B cell (primary cell): ENCODE measurements at regions not wholly inside any gene's neighbourhood (a gene's known extent, or its start where the extent isn't known, plus 50 kb on each side); places are given as distances from the start of the nearest gene placed in this dataset.

Experiments used
- ATAC-seq: fragments of 200-7000 bp; cut with Tn5 transposase; one replicate; pipeline ENCODE4 v1.10.0; 2021; ENCODE audit warnings: low read depth, mild to moderate bottlenecking, moderate number of reproducible peaks, moderate library complexity
- CTCF ChIA-PET: fragments of 350-600 bp; sonication (Branson Sonifier 250); formaldehyde crosslinking; loops from one replicate; lab custom pipeline; 2021; ENCODE audit warnings: antibody characterized with exemption, inconsistent platforms; lab: Charles Lee
- POLR2A ChIA-PET: fragments of 350-600 bp; sonication (Branson Sonifier 250); formaldehyde crosslinking; loops from one replicate; lab custom pipeline; 2021; ENCODE audit warnings: antibody characterized with exemption; lab: Charles Lee
- DNase-seq: peaks from one replicate; pipeline ENCODE4 v3.0.0; 2013
- H2AFZ ChIP-seq: 2 replicates; pipeline ENCODE4 v1.6.1; 2012; ENCODE audit warnings: mild to moderate bottlenecking, low read depth, low read length; ENCODE audit not compliant: insufficient read depth, poor library complexity, severe bottlenecking
- H3K27ac ChIP-seq, 2 donors: 1 replicate in 1 of 2; 2 replicates in 1 of 2; pipeline ENCODE4 v1.5.1; 2012 to 2013; ENCODE audit warnings: low read length in 2 of 2, mild to moderate bottlenecking in 2 of 2, moderate library complexity in 1 of 2
- H3K27me3 ChIP-seq, 4 experiments: fragments of 200-600 bp in 1 of 4; sonication (generic) in 1 of 4; replicated peaks in 1 of 4; 1 replicate in 2 of 4; 2 replicates in 2 of 4; pipeline versions ENCODE4 v1.6.1 to v1.7.0; 2013 to 2016; ENCODE audit warnings: low read length in 3 of 4, mild to moderate bottlenecking in 2 of 4, mixed read lengths in 1 of 4, moderate library complexity in 1 of 4; ENCODE audit not compliant: insufficient read depth in 4 of 4, control insufficient read depth in 3 of 4; ENCODE audit errors: control extremely low read depth in 1 of 4
- H3K36me3 ChIP-seq, 2 experiments: replicated peaks in 1 of 2; 1 replicate in 1 of 2; 2 replicates in 1 of 2; pipeline versions ENCODE4 v1.6.1 to v1.7.1; 2013; ENCODE audit warnings: low read length in 1 of 2; ENCODE audit not compliant: insufficient read depth in 2 of 2, control insufficient read depth in 1 of 2; ENCODE audit errors: control extremely low read depth in 1 of 2, extremely low read depth in 1 of 2
- H3K4me1 ChIP-seq, 2 donors: fragments of 200-600 bp in 1 of 2; sonication (generic) in 1 of 2; 1 replicate in 1 of 2; 2 replicates in 1 of 2; pipeline versions ENCODE4 v1.5.1 to v1.6.1; 2013 to 2017; ENCODE audit warnings: low read length in 2 of 2; ENCODE audit not compliant: control insufficient read depth in 2 of 2, insufficient read depth in 2 of 2
- H3K4me2 ChIP-seq: replicated peaks from 2 replicates; pipeline ENCODE3; 2012; ENCODE audit warnings: mild to moderate bottlenecking, low read depth, low read length; ENCODE audit not compliant: poor library complexity, severe bottlenecking
- H3K4me3 ChIP-seq, 5 experiments: fragments of 200-600 bp in 1 of 5; sonication (generic) in 1 of 5; 1 replicate in 3 of 5; 2 replicates in 2 of 5; pipeline versions ENCODE4 v1.5.1 to v1.7.0; 2011 to 2016; ENCODE audit warnings: low read length in 4 of 5, mild to moderate bottlenecking in 4 of 5, low read depth in 2 of 5, control low read depth in 1 of 5, moderate library complexity in 1 of 5; ENCODE audit not compliant: insufficient read depth in 1 of 5; ENCODE audit errors: control extremely low read depth in 1 of 5, extremely low read depth in 1 of 5
- H3K79me2 ChIP-seq: fragments of 200-600 bp; sonication (generic); one replicate; pipeline ENCODE4 v1.6.0; 2016; ENCODE audit warnings: low read length; ENCODE audit not compliant: control insufficient read depth, insufficient read depth
- H3K9ac ChIP-seq: fragments of 200-600 bp; sonication (generic); 2 replicates; pipeline ENCODE4 v1.6.1; 2017; ENCODE audit warnings: mild to moderate bottlenecking, low read length, moderate library complexity
- H3K9me3 ChIP-seq, 3 donors: one replicate each; pipeline versions ENCODE4 v1.6.1 to v1.7.1; 2013; ENCODE audit warnings: low read length in 2 of 3; ENCODE audit not compliant: control insufficient read depth in 2 of 3, insufficient read depth in 1 of 3; ENCODE audit errors: control extremely low read depth in 1 of 3
- H4K20me1 ChIP-seq: 2 replicates; pipeline ENCODE4 v1.6.0; 2012; ENCODE audit warnings: mild to moderate bottlenecking, low read length; ENCODE audit not compliant: insufficient read depth, control insufficient read depth, poor library complexity, severe bottlenecking
- H3K27ac Mint-ChIP-seq: one replicate; pipeline ENCODE4 v1.8.0; 2021; ENCODE audit warnings: mixed read lengths
- H3K27me3 Mint-ChIP-seq: one replicate; pipeline ENCODE4 v1.8.0; 2021; ENCODE audit warnings: mixed read lengths
- H3K4me1 Mint-ChIP-seq: one replicate; pipeline ENCODE4 v1.8.0; 2021; ENCODE audit warnings: mixed read lengths
- H3K4me3 Mint-ChIP-seq: one replicate; pipeline ENCODE4 v1.8.0; 2021; ENCODE audit warnings: mixed read lengths
- H3K9me3 Mint-ChIP-seq: one replicate; pipeline ENCODE4 v1.8.0; 2022; ENCODE audit warnings: mixed read lengths; ENCODE audit not compliant: insufficient read depth
- CTCF ChIP-seq: fragments of 200-600 bp; IDR thresholded peaks from one replicate; pipeline ENCODE4 v1.8.0; 2022; ENCODE audit warnings: antibody characterized with exemption, mild to moderate bottlenecking
- EZH2 ChIP-seq: IDR thresholded peaks from 2 replicates; pipeline ENCODE4 v1.6.1; 2012; ENCODE audit warnings: borderline replicate concordance, low read depth, mild to moderate bottlenecking, moderate library complexity, low read length; ENCODE audit not compliant: insufficient read depth, poor library complexity, severe bottlenecking
- WGBS: methylation state at CpG from one replicate; pipeline ENCODE4 v1.1.5; 2013; ENCODE audit warnings: missing lambda C conversion rate; ENCODE audit not compliant: insufficient coverage; 5-methylcytosine and 5-hydroxymethylcytosine counted together
- intact Hi-C: fragments of 100-400 bp; cut with micrococcal nuclease; formaldehyde crosslinking; loops from one replicate; pipeline ENCODE4 v1.10.0; 2022

- WGBS = 5% methylated on average over 28 of the region's 30 CpGs
- ChIA-PET CTCF (no interaction called here), POLR2A (no interaction called here)
- TF ChIP-seq EZH2 (no peak), CTCF (no peak)
- Histone ChIP-seq H3K79me2 (no peaks in the 10 kb centered on the region), H3K9me3 (peaks cover 0 to 4% (median 0%) of the 10 kb centered on the region in 3 donors), H3K27ac (no peak overlapping the region), H4K20me1 (no peaks in the 10 kb centered on the region), H2AFZ (no peak overlapping the region), H3K4me1 (no peaks in the 10 kb centered on the region), H3K27me3 (peaks cover 0 to 8% (median under 1%) of the 10 kb centered on the region in 4 experiments), H3K36me3 (no peaks in the 10 kb centered on the region), H3K4me2 (no peak overlapping the region), H3K4me3 (no peak overlapping the region), H3K9ac (no peak overlapping the region)
- intact Hi-C loops = no loop called here
- no peaks in the 10 kb centered on the region for H3K9me3 Mint-ChIP-seq
- H3K4me3 Mint-ChIP-seq = no peak overlapping the region
- no peaks in the 10 kb centered on the region for H3K4me1 Mint-ChIP-seq
- H3K27ac Mint-ChIP-seq = no peak overlapping the region
- ATAC-seq = no peak
- DNase-seq = no peak
- peaks cover 30% of the 10 kb centered on the region for H3K27me3 Mint-ChIP-seq
Observed at GRCh38 chr13:106349080-106349931, 186.2 kb downstream of the EFNB2 start.

- peaks cover 30% of the 10 kb centered on the region for H3K27me3 Mint-ChIP-seq
- no peak overlapping the region for H3K27ac Mint-ChIP-seq
- no peak for ATAC-seq
- intact Hi-C loops = no loop called here
- Histone ChIP-seq H3K27ac (no peak overlapping the region), H3K9me3 (peaks cover 0 to 4% (median 0%) of the 10 kb centered on the region in 3 donors), H3K79me2 (no peaks in the 10 kb centered on the region), H3K4me2 (no peak overlapping the region), H3K4me3 (no peak overlapping the region), H3K36me3 (no peaks in the 10 kb centered on the region), H2AFZ (no peak overlapping the region), H3K9ac (no peak overlapping the region), H4K20me1 (no peaks in the 10 kb centered on the region), H3K27me3 (peaks cover 0 to 8% (median under 1%) of the 10 kb centered on the region in 4 experiments), H3K4me1 (no peaks in the 10 kb centered on the region)
- no peak for DNase-seq
- H3K9me3 Mint-ChIP-seq = no peaks in the 10 kb centered on the region
- ChIA-PET POLR2A (no interaction called here), CTCF (no interaction called here)
- no peaks in the 10 kb centered on the region for H3K4me1 Mint-ChIP-seq
- H3K4me3 Mint-ChIP-seq = no peak overlapping the region
- WGBS = 80% methylated on average over 1 of the region's 6 CpGs
- TF ChIP-seq CTCF (no peak), EZH2 (no peak)
Observed at GRCh38 chr13:106348075-106348840, 187.2 kb downstream of the EFNB2 start.
